Skeletal muscle tissue (tissue), 3 donors: ENCODE measurements at regions not wholly inside any gene's neighbourhood (a gene's known extent, or its start where the extent isn't known, plus 50 kb on each side); places are given as distances from the start of the nearest gene placed in this dataset.
"Not testable (repeated sequence)": the region's sequence is repeated elsewhere in the genome, so short reads cannot be mapped to it uniquely, and the experiment has no call there.

ENCODE experiments used
- H3K27ac ChIP-seq: one replicate; pipeline ENCODE4 v1.7.0; 2013; ENCODE audit warnings: mild to moderate bottlenecking, low read depth, low read length, inconsistent platforms
- H3K27me3 ChIP-seq, 3 donors: one replicate each; pipeline ENCODE4 v1.7.0; 2013; ENCODE audit warnings: low read length in 3 of 3; ENCODE audit not compliant: control insufficient read depth in 3 of 3, insufficient read depth in 3 of 3
- H3K36me3 ChIP-seq, 3 donors: one replicate each; pipeline ENCODE4 v1.7.0; 2013; ENCODE audit warnings: low read length in 3 of 3; ENCODE audit not compliant: control insufficient read depth in 3 of 3, insufficient read depth in 3 of 3
- H3K4me1 ChIP-seq, 3 donors: one replicate each; pipeline ENCODE4 v1.7.0; 2013; ENCODE audit warnings: low read length in 3 of 3, mild to moderate bottlenecking in 3 of 3; ENCODE audit not compliant: control insufficient read depth in 3 of 3, insufficient read depth in 3 of 3
- H3K4me3 ChIP-seq, 3 donors: one replicate each; pipeline ENCODE4 v1.7.0; 2013; ENCODE audit warnings: low read length in 3 of 3
- H3K9ac ChIP-seq, 3 donors: one replicate each; pipeline ENCODE4 v1.7.0; 2013; ENCODE audit warnings: low read length in 3 of 3, mild to moderate bottlenecking in 3 of 3, moderate library complexity in 2 of 3, low read depth in 1 of 3
- H3K9me3 ChIP-seq, 3 donors: one replicate each; pipeline ENCODE4 v1.7.0; 2013; ENCODE audit warnings: low read length in 3 of 3; ENCODE audit not compliant: control insufficient read depth in 3 of 3
- donor health status: Osteomylitis.

GRCh38 chrX:46185923-46186810 lies 359.1 kb downstream of the ZNF674 start:
- Histone ChIP-seq H3K27me3 (no peaks in the 10 kb centered on the region), H3K27ac (no peak overlapping the region), H3K9me3 (no peaks in the 10 kb centered on the region), H3K4me1 (no peaks in the 10 kb centered on the region), H3K36me3 (no peaks in the 10 kb centered on the region), H3K9ac (no peak overlapping the region), H3K4me3 (no peak overlapping the region)

- no peak overlapping the region for H3K4me3 ChIP-seq
- H3K27ac ChIP-seq: no peak overlapping the region
- no peaks in the 10 kb centered on the region for H3K9me3 ChIP-seq
- no peaks in the 10 kb centered on the region for H3K4me1 ChIP-seq
- no peak overlapping the region for H3K9ac ChIP-seq
- no peaks in the 10 kb centered on the region for H3K36me3 ChIP-seq
- H3K27me3 ChIP-seq: no peaks in the 10 kb centered on the region
Measured at GRCh38 chrX:46184749-46185148, 360.5 kb downstream of the ZNF674 start.

GRCh38 chrX:46180258-46180687 lies 364.9 kb downstream of the ZNF674 start:
- no peak overlapping the region for H3K27ac ChIP-seq
- no peaks in the 10 kb centered on the region for H3K4me1 ChIP-seq
- H3K4me3 ChIP-seq: no peak overlapping the region
- no peaks in the 10 kb centered on the region for H3K27me3 ChIP-seq
- no peaks in the 10 kb centered on the region for H3K36me3 ChIP-seq
- no peaks in the 10 kb centered on the region for H3K9me3 ChIP-seq
- no peak overlapping the region for H3K9ac ChIP-seq

- H3K4me3 ChIP-seq: no peak overlapping the region
- H3K27ac ChIP-seq: no peak overlapping the region
- no peaks in the 10 kb centered on the region for H3K9me3 ChIP-seq
- H3K36me3 ChIP-seq: no peaks in the 10 kb centered on the region
- no peaks in the 10 kb centered on the region for H3K4me1 ChIP-seq
- no peak overlapping the region for H3K9ac ChIP-seq
- no peaks in the 10 kb centered on the region for H3K27me3 ChIP-seq
Measured at GRCh38 chrX:46179748-46180147, 365.5 kb downstream of the ZNF674 start.

- no peaks in the 10 kb centered on the region for H3K9me3 ChIP-seq
- no peaks in the 10 kb centered on the region for H3K27me3 ChIP-seq
- no peak overlapping the region for H3K9ac ChIP-seq
- no peaks in the 10 kb centered on the region for H3K36me3 ChIP-seq
- no peak overlapping the region for H3K27ac ChIP-seq
- no peaks in the 10 kb centered on the region for H3K4me1 ChIP-seq
- H3K4me3 ChIP-seq: no peak overlapping the region
Measured at GRCh38 chrX:46178763-46179162, 366.5 kb downstream of the ZNF674 start.

GRCh38 chrX:46173159-46173558 lies 372.1 kb downstream of the ZNF674 start:
- H3K36me3 ChIP-seq: no peaks in the 10 kb centered on the region
- H3K27ac ChIP-seq: no peak overlapping the region
- no peaks in the 10 kb centered on the region for H3K4me1 ChIP-seq
- H3K9ac ChIP-seq: no peak overlapping the region
- H3K4me3 ChIP-seq: no peak overlapping the region
- H3K27me3 ChIP-seq: no peaks in the 10 kb centered on the region
- H3K9me3 ChIP-seq: no peaks in the 10 kb centered on the region

- H3K4me1 ChIP-seq, H3K9me3 ChIP-seq, H3K36me3 ChIP-seq, H3K9ac ChIP-seq, H3K27ac ChIP-seq, H3K4me3 ChIP-seq, H3K27me3 ChIP-seq: not testable (repeated sequence)
Measured at GRCh38 chrX:46171457-46171856, 373.8 kb downstream of the ZNF674 start.

- H3K4me3 ChIP-seq: no peak overlapping the region
- no peak overlapping the region for H3K27ac ChIP-seq
- H3K4me1 ChIP-seq: no peaks in the 10 kb centered on the region
- H3K36me3 ChIP-seq: no peaks in the 10 kb centered on the region
- H3K9me3 ChIP-seq: no peaks in the 10 kb centered on the region
- no peak overlapping the region for H3K9ac ChIP-seq
- H3K27me3 ChIP-seq: no peaks in the 10 kb centered on the region
Measured at GRCh38 chrX:46169808-46170207, 375.4 kb downstream of the ZNF674 start.

GRCh38 chrX:46168254-46168653 lies 377.0 kb downstream of the ZNF674 start:
- Histone ChIP-seq H3K36me3 (no peaks in the 10 kb centered on the region), H3K9me3 (no peaks in the 10 kb centered on the region), H3K4me3 (no peak overlapping the region), H3K27ac (no peak overlapping the region), H3K9ac (no peak overlapping the region), H3K27me3 (no peaks in the 10 kb centered on the region), H3K4me1 (no peaks in the 10 kb centered on the region)

GRCh38 chrX:46165866-46166265 lies 379.4 kb downstream of the ZNF674 start:
- no peak overlapping the region for H3K27ac ChIP-seq
- no peaks in the 10 kb centered on the region for H3K9me3 ChIP-seq
- no peaks in the 10 kb centered on the region for H3K4me1 ChIP-seq
- H3K36me3 ChIP-seq: no peaks in the 10 kb centered on the region
- no peak overlapping the region for H3K9ac ChIP-seq
- H3K4me3 ChIP-seq: no peak overlapping the region
- H3K27me3 ChIP-seq: no peaks in the 10 kb centered on the region
